ENCODE measurements at regions not wholly inside any gene's neighbourhood (a gene's known extent, or its start where the extent isn't known, plus 50 kb on each side); places are given as distances from the start of the nearest gene placed in this dataset.

- Histone ChIP-seq H3K9me3 (ENCODE audit: insufficient read depth, low read length) (no peaks in the 10 kb centered on the region), H3K36me3 (ENCODE audit: insufficient read depth, insufficient read length, low read length) (no peaks in the 10 kb centered on the region), H3K9ac (ENCODE audit: insufficient read length, low read depth) (no peak overlapping the region), H3K4me1 (ENCODE audit: insufficient read depth, insufficient read length) (no peaks in the 10 kb centered on the region), H3K27me3 (ENCODE audit: insufficient read depth, insufficient read length) (no peaks in the 10 kb centered on the region), H3K4me3 (ENCODE audit: insufficient read length, low read depth) (no peak overlapping the region)
- TF ChIP-seq SUZ12 (IDR thresholded peaks at IDR 0.05; ENCODE audit: extremely low read depth, insufficient read depth, insufficient read length) = no peak
- TF ChIP-seq ZNF274 (IDR thresholded peaks at IDR 0.05; ENCODE audit: low read depth, low read length) = no peak
- TF ChIP-seq YY1 (IDR thresholded peaks at IDR 0.05; ENCODE audit: insufficient read depth, insufficient read length) = no peak
- no peak for DNase-seq (ENCODE audit: low read depth, low spot score)
These were observed 277.6 kb upstream of the NWD2 start for GRCh38 chr4:36966756-36967460.

GRCh38 chr4:36979533-36979932 is 265.0 kb upstream of the NWD2 start:
- Histone ChIP-seq H3K27me3 (ENCODE audit: insufficient read depth, insufficient read length) (no peaks in the 10 kb centered on the region), H3K4me3 (ENCODE audit: insufficient read length, low read depth) (no peak overlapping the region), H3K9ac (ENCODE audit: insufficient read length, low read depth) (no peak overlapping the region), H3K4me1 (ENCODE audit: insufficient read depth, insufficient read length) (no peaks in the 10 kb centered on the region), H3K9me3 (ENCODE audit: insufficient read depth, low read length) (no peaks in the 10 kb centered on the region), H3K36me3 (ENCODE audit: insufficient read depth, insufficient read length, low read length) (no peaks in the 10 kb centered on the region)
- TF ChIP-seq YY1 (IDR thresholded peaks at IDR 0.05; ENCODE audit: insufficient read depth, insufficient read length) = no peak
- no peak for TF ChIP-seq ZNF274 (IDR thresholded peaks at IDR 0.05; ENCODE audit: low read depth, low read length)
- TF ChIP-seq SUZ12 (IDR thresholded peaks at IDR 0.05; ENCODE audit: extremely low read depth, insufficient read depth, insufficient read length) = no peak
- DNase-seq (ENCODE audit: low read depth, low spot score) = no peak

- Histone ChIP-seq H3K9me3 (ENCODE audit: insufficient read depth, low read length) (no peaks in the 10 kb centered on the region), H3K9ac (ENCODE audit: insufficient read length, low read depth) (no peak overlapping the region), H3K4me1 (ENCODE audit: insufficient read depth, insufficient read length) (no peaks in the 10 kb centered on the region), H3K36me3 (ENCODE audit: insufficient read depth, insufficient read length, low read length) (no peaks in the 10 kb centered on the region), H3K4me3 (ENCODE audit: insufficient read length, low read depth) (no peak overlapping the region), H3K27me3 (ENCODE audit: insufficient read depth, insufficient read length) (no peaks in the 10 kb centered on the region)
- TF ChIP-seq SUZ12 (IDR thresholded peaks at IDR 0.05; ENCODE audit: extremely low read depth, insufficient read depth, insufficient read length) = no peak
- no peak for TF ChIP-seq YY1 (IDR thresholded peaks at IDR 0.05; ENCODE audit: insufficient read depth, insufficient read length)
- no peak for TF ChIP-seq ZNF274 (IDR thresholded peaks at IDR 0.05; ENCODE audit: low read depth, low read length)
- no peak for DNase-seq (ENCODE audit: low read depth, low spot score)
These were observed 254.2 kb upstream of the NWD2 start for GRCh38 chr4:36990128-36990872.

- H3K9me3 ChIP-seq (ENCODE audit: insufficient read depth, low read length) = no peaks in the 10 kb centered on the region
- no peak overlapping the region for H3K4me3 ChIP-seq (ENCODE audit: insufficient read length, low read depth)
- no peak for TF ChIP-seq ZNF274 (IDR thresholded peaks at IDR 0.05; ENCODE audit: low read depth, low read length)
- no peak for TF ChIP-seq YY1 (IDR thresholded peaks at IDR 0.05; ENCODE audit: insufficient read depth, insufficient read length)
- no peak for TF ChIP-seq SUZ12 (IDR thresholded peaks at IDR 0.05; ENCODE audit: extremely low read depth, insufficient read depth, insufficient read length)
- H3K4me1 ChIP-seq (ENCODE audit: insufficient read depth, insufficient read length) = no peaks in the 10 kb centered on the region
- H3K9ac ChIP-seq (ENCODE audit: insufficient read length, low read depth) = no peak overlapping the region
- no peak for DNase-seq (ENCODE audit: low read depth, low spot score)
- H3K36me3 ChIP-seq (ENCODE audit: insufficient read depth, insufficient read length, low read length) = no peaks in the 10 kb centered on the region
- H3K27me3 ChIP-seq (ENCODE audit: insufficient read depth, insufficient read length) = no peaks in the 10 kb centered on the region
These were observed 246.8 kb upstream of the NWD2 start for GRCh38 chr4:36997727-36998126.

- Histone ChIP-seq H3K36me3 (ENCODE audit: insufficient read depth, insufficient read length, low read length) (no peaks in the 10 kb centered on the region), H3K27me3 (ENCODE audit: insufficient read depth, insufficient read length) (no peaks in the 10 kb centered on the region), H3K9me3 (ENCODE audit: insufficient read depth, low read length) (no peaks in the 10 kb centered on the region), H3K4me3 (ENCODE audit: insufficient read length, low read depth) (no peak overlapping the region), H3K9ac (ENCODE audit: insufficient read length, low read depth) (no peak overlapping the region), H3K4me1 (ENCODE audit: insufficient read depth, insufficient read length) (no peaks in the 10 kb centered on the region)
- DNase-seq (ENCODE audit: low read depth, low spot score) = no peak
- TF ChIP-seq ZNF274 (IDR thresholded peaks at IDR 0.05; ENCODE audit: low read depth, low read length) (no peak), YY1 (IDR thresholded peaks at IDR 0.05; ENCODE audit: insufficient read depth, insufficient read length) (no peak), SUZ12 (IDR thresholded peaks at IDR 0.05; ENCODE audit: extremely low read depth, insufficient read depth, insufficient read length) (no peak)
These were observed 244.3 kb upstream of the NWD2 start for GRCh38 chr4:37000281-37000680.

GRCh38 chr4:37001688-37002436 is 242.7 kb upstream of the NWD2 start:
- H3K4me3 ChIP-seq (ENCODE audit: insufficient read length, low read depth) = no peak overlapping the region
- no peaks in the 10 kb centered on the region for H3K4me1 ChIP-seq (ENCODE audit: insufficient read depth, insufficient read length)
- no peaks in the 10 kb centered on the region for H3K36me3 ChIP-seq (ENCODE audit: insufficient read depth, insufficient read length, low read length)
- no peak for TF ChIP-seq SUZ12 (IDR thresholded peaks at IDR 0.05; ENCODE audit: extremely low read depth, insufficient read depth, insufficient read length)
- no peak for TF ChIP-seq YY1 (IDR thresholded peaks at IDR 0.05; ENCODE audit: insufficient read depth, insufficient read length)
- no peak for TF ChIP-seq ZNF274 (IDR thresholded peaks at IDR 0.05; ENCODE audit: low read depth, low read length)
- H3K9ac ChIP-seq (ENCODE audit: insufficient read length, low read depth) = no peak overlapping the region
- H3K27me3 ChIP-seq (ENCODE audit: insufficient read depth, insufficient read length) = no peaks in the 10 kb centered on the region
- DNase-seq (ENCODE audit: low read depth, low spot score) = no peak
- H3K9me3 ChIP-seq (ENCODE audit: insufficient read depth, low read length) = no peaks in the 10 kb centered on the region

- Histone ChIP-seq H3K27me3 (ENCODE audit: insufficient read depth, insufficient read length) (no peaks in the 10 kb centered on the region), H3K36me3 (ENCODE audit: insufficient read depth, insufficient read length, low read length) (no peaks in the 10 kb centered on the region), H3K4me1 (ENCODE audit: insufficient read depth, insufficient read length) (no peaks in the 10 kb centered on the region), H3K9me3 (ENCODE audit: insufficient read depth, low read length) (no peaks in the 10 kb centered on the region), H3K4me3 (ENCODE audit: insufficient read length, low read depth) (no peak overlapping the region), H3K9ac (ENCODE audit: insufficient read length, low read depth) (no peak overlapping the region)
- DNase-seq (ENCODE audit: low read depth, low spot score) = no peak
- no peak for TF ChIP-seq YY1 (IDR thresholded peaks at IDR 0.05; ENCODE audit: insufficient read depth, insufficient read length)
- no peak for TF ChIP-seq ZNF274 (IDR thresholded peaks at IDR 0.05; ENCODE audit: low read depth, low read length)
- no peak for TF ChIP-seq SUZ12 (IDR thresholded peaks at IDR 0.05; ENCODE audit: extremely low read depth, insufficient read depth, insufficient read length)
These were observed 241.9 kb upstream of the NWD2 start for GRCh38 chr4:37002625-37003024.

Measured in NT2/D1 (cell line).